Activated T-cell treated with anti-CD3 and anti-CD28 coated beads, Interleukin-2, amount 50 U/mL, for 4 hours (primary cell): ENCODE measurements at regions not wholly inside any gene's neighbourhood (a gene's known extent, or its start where the extent isn't known, plus 50 kb on each side); places are given as distances from the start of the nearest gene placed in this dataset.

Experiments
- ATAC-seq, 2 donors: fragments of 200-7000 bp; cut with Tn5 transposase; one replicate each; pipeline ENCODE4 v1.10.0; 2021
- DNase-seq: peaks from one replicate; pipeline ENCODE4 v3.0.0-alpha.2; 2020
- H3K27me3 Mint-ChIP-seq: one replicate; pipeline ENCODE4 v1.8.0; 2021; ENCODE audit warnings: low read depth, mixed read lengths
- H3K36me3 Mint-ChIP-seq: one replicate; pipeline ENCODE4 v1.8.0; 2022; ENCODE audit warnings: mixed read lengths; ENCODE audit not compliant: insufficient read depth
- H3K4me1 Mint-ChIP-seq: one replicate; pipeline ENCODE4 v1.8.0; 2021; ENCODE audit warnings: low read depth, mixed read lengths
- H3K4me3 Mint-ChIP-seq: one replicate; pipeline ENCODE4 v1.8.0; 2021; ENCODE audit warnings: mild to moderate bottlenecking, moderate library complexity, mixed read lengths
- H3K9me3 Mint-ChIP-seq: one replicate; pipeline ENCODE4 v1.8.0; 2021; ENCODE audit warnings: mixed read lengths

GRCh38 chr7:46207931-46208634 is 287.0 kb upstream of the IGFBP3 start:
- ATAC-seq (no peak), DNase-seq (no peak)
- no peaks in the 10 kb centered on the region for H3K4me1 Mint-ChIP-seq
- no peaks in the 10 kb centered on the region for H3K9me3 Mint-ChIP-seq
- peaks cover 4% of the 10 kb centered on the region for H3K27me3 Mint-ChIP-seq
- H3K4me3 Mint-ChIP-seq, result no peak overlapping the region
- no peaks in the 10 kb centered on the region for H3K36me3 Mint-ChIP-seq

- Mint-ChIP-seq H3K4me1 (no peaks in the 10 kb centered on the region), H3K9me3 (no peaks in the 10 kb centered on the region), H3K4me3 (no peak overlapping the region), H3K36me3 (no peaks in the 10 kb centered on the region), H3K27me3 (peaks cover 4% of the 10 kb centered on the region)
- DNase-seq, result no peak
- ATAC-seq, result no peak
Measured at GRCh38 chr7:46206476-46207060, 285.5 kb upstream of the IGFBP3 start.

DNA sequence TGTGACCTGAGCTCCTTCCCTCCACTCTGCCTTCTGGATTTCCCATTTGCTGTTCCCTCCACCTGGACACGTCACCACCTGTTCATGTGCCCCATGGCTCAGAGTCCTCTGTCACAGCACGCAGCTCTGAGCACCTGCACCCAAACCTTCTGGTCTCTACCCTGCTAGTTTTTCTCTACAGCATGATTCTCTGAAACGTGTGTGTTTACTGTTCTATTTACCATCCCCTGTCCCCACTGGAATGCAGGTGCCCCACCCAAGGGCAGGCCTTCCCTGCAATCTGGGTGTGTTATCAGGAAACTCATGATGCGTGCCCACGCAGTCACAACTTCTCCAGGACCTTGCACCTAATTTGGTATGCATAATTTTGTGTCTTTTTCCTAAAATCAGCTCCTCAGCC is 284.4 kb upstream of the IGFBP3 start:
- no peaks in the 10 kb centered on the region for H3K9me3 Mint-ChIP-seq
- no peaks in the 10 kb centered on the region for H3K27me3 Mint-ChIP-seq
- no peaks in the 10 kb centered on the region for H3K36me3 Mint-ChIP-seq
- no peak overlapping the region for H3K4me3 Mint-ChIP-seq
- DNase-seq (no peak), ATAC-seq (no peak)
- no peaks in the 10 kb centered on the region for H3K4me1 Mint-ChIP-seq

- H3K9me3 Mint-ChIP-seq, result no peaks in the 10 kb centered on the region
- ATAC-seq (no peak), DNase-seq (no peak)
- H3K36me3 Mint-ChIP-seq, result no peaks in the 10 kb centered on the region
- no peak overlapping the region for H3K4me3 Mint-ChIP-seq
- no peaks in the 10 kb centered on the region for H3K27me3 Mint-ChIP-seq
- H3K4me1 Mint-ChIP-seq, result no peaks in the 10 kb centered on the region
Measured at GRCh38 chr7:46203926-46204325, 282.9 kb upstream of the IGFBP3 start.

DNA sequence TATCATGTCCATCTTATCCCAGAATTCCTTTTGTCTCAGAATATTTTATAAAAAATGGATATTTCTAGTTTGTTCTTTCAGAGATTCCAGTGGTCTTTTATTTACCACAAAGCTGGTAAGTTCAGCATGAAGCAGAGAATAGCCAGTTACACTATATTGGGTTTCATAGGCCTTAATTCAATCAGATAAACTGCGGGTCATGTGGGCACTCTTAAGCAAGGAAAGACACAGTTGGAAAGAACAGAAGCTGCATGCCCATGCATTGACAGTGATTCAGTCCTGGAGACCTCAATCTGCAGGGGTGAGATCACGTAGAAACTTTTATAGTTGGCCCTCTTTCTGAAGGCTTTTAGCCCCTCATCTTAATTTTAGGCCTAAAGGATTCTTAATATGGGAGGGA is 281.3 kb upstream of the IGFBP3 start:
- DNase-seq (no peak), ATAC-seq (no peak)
- no peaks in the 10 kb centered on the region for H3K36me3 Mint-ChIP-seq
- no peaks in the 10 kb centered on the region for H3K27me3 Mint-ChIP-seq
- H3K4me1 Mint-ChIP-seq, result no peaks in the 10 kb centered on the region
- no peak overlapping the region for H3K4me3 Mint-ChIP-seq
- no peaks in the 10 kb centered on the region for H3K9me3 Mint-ChIP-seq

DNA sequence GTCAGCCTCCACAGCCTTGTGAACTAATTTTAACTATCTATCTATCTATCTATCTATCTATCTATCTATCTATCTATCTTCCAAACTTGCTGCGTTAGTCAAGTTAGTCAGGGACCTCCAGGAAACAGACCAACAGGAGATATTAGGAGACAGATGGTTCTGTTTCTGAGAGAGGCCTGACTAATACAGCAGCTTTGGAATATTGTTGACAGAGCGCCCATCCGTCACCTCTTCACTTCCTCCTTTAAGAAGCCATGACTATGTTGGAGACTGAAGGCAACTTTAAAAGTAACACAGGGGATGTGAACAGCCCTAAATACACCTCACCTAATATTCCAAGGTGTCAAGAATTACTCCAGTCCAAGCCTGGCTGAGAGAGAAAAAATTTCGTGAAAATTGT is 280.9 kb upstream of the IGFBP3 start:
- no peaks in the 10 kb centered on the region for H3K4me1 Mint-ChIP-seq
- H3K9me3 Mint-ChIP-seq, result no peaks in the 10 kb centered on the region
- no peak for DNase-seq
- H3K36me3 Mint-ChIP-seq, result no peaks in the 10 kb centered on the region
- H3K4me3 Mint-ChIP-seq, result no peak overlapping the region
- no peak for ATAC-seq
- H3K27me3 Mint-ChIP-seq, result no peaks in the 10 kb centered on the region

GRCh38 chr7:46198701-46199100 is 277.6 kb upstream of the IGFBP3 start:
- Mint-ChIP-seq H3K4me3 (no peak overlapping the region), H3K4me1 (no peaks in the 10 kb centered on the region), H3K27me3 (no peaks in the 10 kb centered on the region), H3K36me3 (no peaks in the 10 kb centered on the region), H3K9me3 (no peaks in the 10 kb centered on the region)
- ATAC-seq (no peak), DNase-seq (no peak)

- Mint-ChIP-seq H3K27me3 (no peaks in the 10 kb centered on the region), H3K9me3 (no peaks in the 10 kb centered on the region), H3K4me3 (no peak overlapping the region), H3K36me3 (no peaks in the 10 kb centered on the region), H3K4me1 (no peaks in the 10 kb centered on the region)
- no peak for DNase-seq
- ATAC-seq, result no peak
Measured at GRCh38 chr7:46197785-46198540, 276.9 kb upstream of the IGFBP3 start.

- ATAC-seq (no peak), DNase-seq (no peak)
- H3K4me3 Mint-ChIP-seq, result no peak overlapping the region
- H3K36me3 Mint-ChIP-seq, result no peaks in the 10 kb centered on the region
- H3K4me1 Mint-ChIP-seq, result no peaks in the 10 kb centered on the region
- no peaks in the 10 kb centered on the region for H3K9me3 Mint-ChIP-seq
- H3K27me3 Mint-ChIP-seq, result no peaks in the 10 kb centered on the region
Measured at GRCh38 chr7:46195934-46196333, 274.9 kb upstream of the IGFBP3 start.

- H3K9me3 Mint-ChIP-seq, result no peaks in the 10 kb centered on the region
- H3K36me3 Mint-ChIP-seq, result no peaks in the 10 kb centered on the region
- H3K27me3 Mint-ChIP-seq, result no peaks in the 10 kb centered on the region
- H3K4me3 Mint-ChIP-seq, result no peak overlapping the region
- DNase-seq, result no peak
- no peaks in the 10 kb centered on the region for H3K4me1 Mint-ChIP-seq
- no peak for ATAC-seq
Measured at GRCh38 chr7:46192271-46192670, 271.2 kb upstream of the IGFBP3 start.

GRCh38 chr7:46191776-46192175 is 270.7 kb upstream of the IGFBP3 start:
- H3K9me3 Mint-ChIP-seq, result no peaks in the 10 kb centered on the region
- DNase-seq (no peak), ATAC-seq (no peak)
- H3K36me3 Mint-ChIP-seq, result no peaks in the 10 kb centered on the region
- H3K4me1 Mint-ChIP-seq, result no peaks in the 10 kb centered on the region
- no peaks in the 10 kb centered on the region for H3K27me3 Mint-ChIP-seq
- no peak overlapping the region for H3K4me3 Mint-ChIP-seq

- Mint-ChIP-seq H3K4me1 (no peaks in the 10 kb centered on the region), H3K9me3 (no peaks in the 10 kb centered on the region), H3K27me3 (no peaks in the 10 kb centered on the region), H3K4me3 (no peak overlapping the region), H3K36me3 (no peaks in the 10 kb centered on the region)
- DNase-seq, result no peak
- no peak for ATAC-seq
Measured at GRCh38 chr7:46191296-46191695, 270.2 kb upstream of the IGFBP3 start.

DNA sequence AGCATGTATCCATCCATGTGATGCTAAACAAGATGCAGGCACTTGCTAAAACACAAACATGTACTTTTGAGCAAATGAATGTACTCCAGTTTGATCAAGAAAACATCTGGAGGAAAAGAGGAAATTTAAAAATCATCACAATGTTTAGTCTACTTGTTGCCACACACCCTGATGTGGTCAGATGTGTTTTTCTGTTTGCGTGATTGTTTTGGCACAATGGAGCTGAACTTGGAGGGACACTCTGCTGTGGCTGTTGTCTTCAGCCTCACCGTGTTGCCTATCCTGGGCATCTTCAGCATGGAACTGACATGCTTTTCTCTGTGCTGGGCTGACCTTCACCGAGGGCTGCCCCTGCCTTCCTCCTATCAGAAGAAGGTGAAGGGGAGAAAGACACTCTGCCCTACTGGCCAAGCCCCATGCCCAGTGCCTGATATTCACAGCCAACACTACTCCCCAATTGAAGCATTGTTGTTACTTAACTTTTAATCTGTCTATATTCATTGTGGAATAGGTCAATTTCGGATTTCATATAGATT is 268.3 kb upstream of the IGFBP3 start:
- Mint-ChIP-seq H3K4me3 (no peak overlapping the region), H3K4me1 (no peaks in the 10 kb centered on the region), H3K36me3 (no peaks in the 10 kb centered on the region), H3K27me3 (no peaks in the 10 kb centered on the region), H3K9me3 (peaks cover 6% of the 10 kb centered on the region)
- no peak for ATAC-seq
- no peak for DNase-seq

GRCh38 chr7:46186131-46186530 is 265.1 kb upstream of the IGFBP3 start:
- no peak overlapping the region for H3K4me3 Mint-ChIP-seq
- H3K9me3 Mint-ChIP-seq, result peaks cover 11% of the 10 kb centered on the region
- no peak for ATAC-seq
- H3K27me3 Mint-ChIP-seq, result no peaks in the 10 kb centered on the region
- no peak for DNase-seq
- H3K4me1 Mint-ChIP-seq, result no peaks in the 10 kb centered on the region
- no peaks in the 10 kb centered on the region for H3K36me3 Mint-ChIP-seq
